ENCODE measurements at regions not wholly inside any gene's neighbourhood (a gene's known extent, or its start where the extent isn't known, plus 50 kb on each side); places are given as distances from the start of the nearest gene placed in this dataset.

GRCh38 chr14:35938770-35939169 is 112.6 kb downstream of the BRMS1L start:
- TF ChIP-seq CTCF (IDR thresholded peaks at IDR 0.05) (no peak), POLR2A (IDR thresholded peaks at IDR 0.05) (no peak)
- no peak overlapping the region for H3K4me3 ChIP-seq (ENCODE audit: low read depth, poor library complexity, severe bottlenecking)
- intact Hi-C loops (cut with DNase I; ENCODE audit: low total_unique reads), result no loop called here
- DNase-seq (ENCODE audit: low spot score in 2 of 2), result no peak
- 77 to 88% methylated on average over 2 of the region's 2 CpGs for WGBS, 2 donors

GRCh38 chr14:35934499-35934898 is 108.4 kb downstream of the BRMS1L start:
- TF ChIP-seq CTCF (IDR thresholded peaks at IDR 0.05) (no peak), POLR2A (IDR thresholded peaks at IDR 0.05) (no peak)
- WGBS, 2 donors, result 23 to 35% methylated on average over 2 of the region's 2 CpGs
- no peak for DNase-seq (ENCODE audit: low spot score in 2 of 2)
- intact Hi-C loops (cut with DNase I; ENCODE audit: low total_unique reads), result no loop called here
- H3K4me3 ChIP-seq (ENCODE audit: low read depth, poor library complexity, severe bottlenecking), result no peak overlapping the region

- no peak for DNase-seq (ENCODE audit: low spot score in 2 of 2)
Measured at GRCh38 chr14:35932659-35933159, 106.6 kb downstream of the BRMS1L start.

GRCh38 chr14:35932136-35932535 is 106.0 kb downstream of the BRMS1L start:
- TF ChIP-seq CTCF (IDR thresholded peaks at IDR 0.05) (no peak), POLR2A (IDR thresholded peaks at IDR 0.05) (no peak)
- no peak for DNase-seq (ENCODE audit: low spot score in 2 of 2)
- no peak overlapping the region for H3K4me3 ChIP-seq (ENCODE audit: low read depth, poor library complexity, severe bottlenecking)
- intact Hi-C loops (cut with DNase I; ENCODE audit: low total_unique reads), result no loop called here

More at GRCh38 chr14:35932659-35933159, 106.6 kb downstream of the BRMS1L start:
- TF ChIP-seq POLR2A (IDR thresholded peaks at IDR 0.05) (no peak), CTCF (IDR thresholded peaks at IDR 0.05) (no peak)
- WGBS, 2 donors, result 58 to 63% methylated on average over 13 of the region's 13 CpGs
- intact Hi-C loops (cut with DNase I; ENCODE audit: low total_unique reads), result no loop called here
- no peak overlapping the region for H3K4me3 ChIP-seq (ENCODE audit: low read depth, poor library complexity, severe bottlenecking)

GRCh38 chr14:35931346-35931745 is 105.2 kb downstream of the BRMS1L start:
- TF ChIP-seq CTCF (IDR thresholded peaks at IDR 0.05), result no peak
- TF ChIP-seq POLR2A (IDR thresholded peaks at IDR 0.05), result no peak
- no peak for DNase-seq (ENCODE audit: low spot score in 2 of 2)
- H3K4me3 ChIP-seq (ENCODE audit: low read depth, poor library complexity, severe bottlenecking), result no peak overlapping the region
- intact Hi-C loops (cut with DNase I; ENCODE audit: low total_unique reads), result no loop called here

GRCh38 chr14:35929186-35929585 is 103.0 kb downstream of the BRMS1L start:
- H3K4me3 ChIP-seq (ENCODE audit: low read depth, poor library complexity, severe bottlenecking), result no peak overlapping the region
- no peak for DNase-seq (ENCODE audit: low spot score in 2 of 2)
- WGBS, 2 donors, result 72 to 76% methylated on average over 4 of the region's 4 CpGs
- TF ChIP-seq CTCF (IDR thresholded peaks at IDR 0.05) (no peak), POLR2A (IDR thresholded peaks at IDR 0.05) (no peak)
- intact Hi-C loops (cut with DNase I; ENCODE audit: low total_unique reads), result no loop called here

All from lower leg skin (tissue), 4 donors.